HG03439 (cell line): ENCODE measurements at regions not wholly inside any gene's neighbourhood (a gene's known extent, or its start where the extent isn't known, plus 50 kb on each side); places are given as distances from the start of the nearest gene placed in this dataset.
"Not testable (repeated sequence)": the region's sequence is repeated elsewhere in the genome, so short reads cannot be mapped to it uniquely, and the experiment has no call there.

Source experiments
- ATAC-seq: cut with Tn5 transposase; IDR thresholded peaks from one replicate; pipeline ENCODE4 v1.9.1; 2021; ENCODE audit warnings: mild to moderate bottlenecking, moderate library complexity; ENCODE audit not compliant: unreplicated experiment

DNA sequence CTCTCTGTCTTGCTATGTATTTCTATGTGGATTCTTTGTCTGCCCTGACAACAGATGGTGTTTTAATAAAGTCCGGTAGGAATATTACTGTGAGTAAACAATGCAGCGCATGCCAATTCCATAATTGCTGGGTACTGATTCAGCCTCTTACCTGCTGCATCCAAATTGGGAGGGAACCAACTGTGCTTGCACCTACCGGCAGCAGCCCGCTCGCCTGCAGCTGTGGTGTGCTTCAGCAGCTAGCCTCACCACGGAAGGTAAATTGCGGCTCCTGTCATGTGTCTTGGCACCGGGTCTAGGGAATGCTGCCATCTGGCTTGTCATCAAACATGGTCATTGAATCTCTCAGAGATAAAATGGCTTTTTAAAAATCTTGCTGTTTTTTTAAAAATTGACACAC is 704.8 kb upstream of the SLC35B3 start:
- no peak for ATAC-seq

DNA sequence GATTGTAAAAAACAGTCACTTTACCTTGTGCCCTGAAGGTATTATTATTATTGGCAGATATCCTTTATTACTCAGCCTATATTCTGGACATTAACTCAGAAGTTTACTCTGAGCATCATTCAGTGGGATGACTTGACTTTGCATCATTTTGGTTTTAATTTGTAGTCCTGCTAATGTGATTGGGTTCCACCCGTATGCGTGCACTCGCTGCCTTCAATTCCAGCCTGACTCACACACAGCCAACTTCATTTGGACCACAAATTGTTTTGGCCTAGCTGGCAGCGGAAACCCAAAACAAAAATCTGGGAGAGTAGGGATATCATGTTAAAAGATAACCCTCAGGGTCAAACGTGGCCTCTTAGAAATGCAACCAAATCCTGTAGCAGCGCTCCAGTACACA is 704.4 kb upstream of the SLC35B3 start:
- ATAC-seq, result no peak

DNA sequence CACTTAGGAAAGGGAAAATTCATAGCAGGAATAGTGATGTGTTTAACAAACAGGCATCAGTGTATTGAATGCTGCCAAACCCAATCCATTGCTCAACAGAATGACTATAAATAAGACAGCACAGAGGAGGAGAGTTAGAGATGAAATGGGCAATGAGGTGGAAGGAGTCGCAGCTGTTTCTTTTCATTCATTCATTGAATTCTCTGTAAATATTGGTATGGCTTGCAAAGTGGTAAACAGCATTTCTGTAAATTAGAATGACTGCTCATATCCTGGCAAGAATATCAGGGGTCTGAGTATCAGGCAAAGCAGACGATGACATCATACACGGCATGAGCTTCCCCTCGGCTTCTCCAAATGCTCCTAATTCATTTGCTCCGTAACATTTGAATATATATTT is 703.6 kb upstream of the SLC35B3 start:
- no peak for ATAC-seq

DNA sequence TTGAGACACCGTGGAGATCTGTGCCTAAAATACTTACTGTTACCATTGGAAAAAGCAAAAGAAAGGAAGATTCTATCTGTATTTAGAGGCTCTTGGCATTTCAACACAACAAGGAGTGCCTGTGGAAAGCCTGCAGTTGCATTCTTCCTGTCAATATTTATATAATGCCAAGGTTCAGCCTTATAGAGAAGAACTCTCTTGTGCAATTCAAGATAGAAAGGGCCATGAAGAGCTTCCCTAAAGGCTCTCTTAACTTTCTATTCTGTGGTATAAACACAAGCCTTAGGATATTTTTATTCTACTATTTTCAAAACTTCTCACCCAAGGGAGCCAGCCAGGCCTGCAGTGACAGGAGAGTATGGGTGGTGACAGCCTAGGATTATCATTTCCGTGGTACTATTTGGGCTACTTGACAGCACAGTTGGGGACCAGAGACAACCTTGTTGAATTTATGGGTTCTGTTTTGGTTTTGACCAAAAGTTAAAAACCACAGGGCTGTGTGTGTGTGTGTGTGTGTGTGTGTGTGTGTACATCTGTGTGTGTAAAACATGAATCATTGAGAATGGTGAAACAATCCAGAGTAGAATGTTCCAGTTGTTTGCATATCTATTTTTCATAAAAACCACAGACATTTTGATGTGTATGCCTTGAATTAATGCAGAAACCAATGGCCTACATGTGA is 700.9 kb upstream of the SLC35B3 start:
- no peak for ATAC-seq

DNA sequence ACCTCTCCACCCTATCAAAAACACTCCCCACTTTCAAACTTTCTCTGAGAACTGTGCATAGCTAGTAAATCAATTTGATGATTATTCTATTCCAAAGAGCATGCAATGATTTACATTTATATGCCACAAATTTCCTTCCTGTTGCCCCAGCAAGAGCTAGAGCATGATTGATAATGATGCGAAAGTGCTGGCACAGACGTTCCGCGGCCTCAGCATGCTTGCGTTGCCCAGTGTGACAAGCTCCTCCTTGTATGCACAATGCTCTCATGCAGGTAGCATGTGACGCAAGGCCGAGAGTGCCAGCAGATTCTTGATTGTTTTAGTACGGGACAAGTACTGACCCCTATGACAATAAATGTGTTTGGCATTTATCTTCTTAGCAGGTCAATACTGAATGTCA is 696.3 kb upstream of the SLC35B3 start:
- ATAC-seq, result no peak

DNA sequence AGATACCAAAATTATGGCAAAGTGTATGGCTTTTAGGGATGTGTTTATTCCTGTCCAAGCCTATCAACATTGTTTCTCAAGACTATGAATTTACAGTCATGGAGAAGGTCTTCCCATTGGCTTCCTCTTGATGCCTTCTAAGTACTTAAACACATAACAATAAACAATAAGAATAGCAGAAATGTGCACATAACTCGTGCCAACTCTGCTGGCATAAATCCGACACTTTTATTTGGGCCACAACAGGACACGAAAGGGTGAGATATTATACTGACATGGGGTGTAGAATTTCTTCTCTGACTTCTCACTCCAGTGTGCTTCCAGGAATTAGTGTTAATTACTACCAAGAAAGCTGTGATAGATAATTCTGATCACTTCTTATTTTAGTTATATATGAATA is 695.9 kb upstream of the SLC35B3 start:
- ATAC-seq, result no peak

DNA sequence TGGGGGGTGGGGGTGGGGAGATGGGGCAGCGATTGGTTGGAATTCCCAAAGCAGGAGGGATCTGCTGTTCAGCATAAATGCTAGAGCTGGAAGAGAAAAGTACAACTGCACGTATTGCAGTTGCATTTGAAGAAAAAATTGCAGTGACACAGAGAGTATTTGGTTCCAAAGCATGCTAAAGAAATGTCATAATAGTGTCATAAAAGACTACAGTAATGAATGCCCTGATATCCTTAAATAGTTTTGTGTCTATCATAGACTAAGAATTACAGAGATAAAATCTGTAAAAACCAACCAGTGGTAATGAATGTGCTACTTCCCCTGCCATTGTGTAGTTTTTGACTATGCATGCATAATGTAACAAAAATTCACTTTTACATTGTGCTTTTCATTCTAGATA is 693.6 kb upstream of the SLC35B3 start:
- no peak for ATAC-seq

DNA sequence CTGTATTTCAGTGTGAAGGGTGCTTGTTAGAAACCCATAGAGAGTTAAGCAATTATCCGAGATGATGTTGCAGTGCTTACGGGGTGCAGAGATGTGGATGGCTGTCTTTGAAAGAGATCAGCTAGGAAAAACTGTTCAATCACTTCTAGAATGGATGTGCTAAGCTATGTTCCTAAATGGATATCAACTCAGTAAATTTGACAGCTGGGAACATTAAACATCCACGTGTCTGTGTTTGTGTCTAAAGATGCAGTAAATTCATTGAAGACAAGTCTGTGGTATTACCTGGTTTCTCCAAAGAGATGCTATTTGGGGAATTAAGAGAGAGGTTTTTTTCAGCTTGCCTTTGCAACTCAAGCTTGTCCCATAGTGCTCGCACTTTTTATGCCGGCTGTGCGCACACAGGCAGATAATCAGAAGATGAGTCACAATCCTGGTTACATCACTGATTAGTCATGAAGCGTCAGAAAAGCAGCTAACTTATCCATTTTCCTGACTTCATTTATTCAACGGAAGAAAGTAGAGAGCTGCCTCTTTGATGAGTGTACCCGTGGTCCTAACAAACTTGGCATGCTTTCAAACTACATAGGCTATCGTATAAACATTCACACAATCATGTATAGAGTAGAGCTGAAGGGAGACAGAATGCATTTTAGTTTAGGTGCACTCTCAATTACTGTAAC is 691.7 kb upstream of the SLC35B3 start:
- ATAC-seq, result no peak

DNA sequence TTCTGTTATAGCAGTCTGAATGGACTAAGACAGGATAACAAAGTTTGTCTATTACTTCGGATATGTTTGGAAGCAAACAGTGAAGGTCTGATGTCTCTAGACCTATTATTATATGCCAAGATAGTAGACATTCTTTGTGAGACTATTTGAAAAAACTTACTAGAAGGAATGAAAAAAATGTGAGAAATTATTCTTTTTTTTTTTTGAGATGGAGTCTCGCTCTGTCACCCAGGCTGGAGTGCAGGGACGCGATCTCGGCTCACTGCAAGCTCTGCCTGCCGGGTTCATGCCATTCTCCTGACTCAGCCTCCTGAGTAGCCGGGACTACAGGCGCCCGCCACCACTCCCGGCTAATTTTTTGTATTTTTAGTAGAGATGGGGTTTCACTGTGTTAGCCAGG is 690.7 kb upstream of the SLC35B3 start:
- not testable (repeated sequence) for ATAC-seq

DNA sequence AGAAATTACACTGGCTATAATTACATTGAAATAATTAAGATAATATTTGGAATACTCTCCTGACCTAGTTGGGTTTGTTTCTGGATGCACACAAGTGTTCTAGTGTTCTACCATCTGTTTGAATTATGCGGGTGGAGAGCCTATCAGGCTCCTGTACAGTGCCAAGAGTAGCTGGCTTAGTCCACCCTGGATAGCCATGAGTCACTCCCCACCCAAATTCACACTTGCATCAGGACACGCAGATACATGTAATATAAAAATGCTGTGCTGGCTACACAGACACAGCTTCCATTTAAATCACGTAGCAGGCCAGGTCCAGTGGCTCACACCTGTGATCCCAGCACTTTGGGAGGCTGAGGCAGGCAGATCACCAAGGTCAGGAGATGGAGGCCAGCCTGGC is 686.2 kb upstream of the SLC35B3 start:
- no peak for ATAC-seq

DNA sequence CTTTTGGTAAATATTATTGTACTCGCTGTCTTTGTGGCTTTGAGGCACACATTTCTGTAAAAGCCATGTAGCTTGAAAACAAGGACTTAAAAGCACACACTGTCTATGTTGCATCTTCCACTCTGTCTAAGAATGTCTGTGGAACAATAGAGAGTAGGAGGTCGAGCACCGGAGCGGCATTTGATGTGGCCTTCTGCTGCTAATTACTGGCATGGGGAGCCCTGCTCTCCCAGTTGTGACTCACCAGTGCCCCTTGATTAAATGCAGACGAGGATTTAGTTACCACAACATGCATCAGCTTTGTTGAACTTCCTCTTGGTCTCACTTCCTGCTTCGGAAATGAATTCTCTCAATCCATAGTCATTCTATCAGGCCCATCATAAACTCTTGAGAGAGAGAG is 680.7 kb upstream of the SLC35B3 start:
- no peak for ATAC-seq

DNA sequence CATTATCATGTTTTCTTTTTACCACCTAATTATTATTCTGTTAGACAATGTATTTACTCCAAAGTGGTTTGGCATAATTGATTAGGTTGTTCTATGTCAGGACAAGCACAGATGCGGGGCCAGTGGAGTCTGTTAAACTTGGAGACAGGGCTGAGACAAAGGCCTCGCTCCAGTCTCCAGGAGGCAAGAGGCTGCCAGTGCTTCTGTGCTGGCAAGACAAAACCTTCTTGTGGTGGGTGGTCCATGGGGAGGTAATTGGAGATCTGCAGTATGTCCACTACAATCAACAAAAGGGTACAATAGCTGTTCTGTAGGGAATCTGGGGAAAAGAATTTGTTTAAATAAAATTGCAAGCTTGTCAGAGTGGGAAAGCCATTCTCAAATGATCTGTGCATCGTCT is 677.2 kb upstream of the SLC35B3 start:
- ATAC-seq, result no peak

DNA sequence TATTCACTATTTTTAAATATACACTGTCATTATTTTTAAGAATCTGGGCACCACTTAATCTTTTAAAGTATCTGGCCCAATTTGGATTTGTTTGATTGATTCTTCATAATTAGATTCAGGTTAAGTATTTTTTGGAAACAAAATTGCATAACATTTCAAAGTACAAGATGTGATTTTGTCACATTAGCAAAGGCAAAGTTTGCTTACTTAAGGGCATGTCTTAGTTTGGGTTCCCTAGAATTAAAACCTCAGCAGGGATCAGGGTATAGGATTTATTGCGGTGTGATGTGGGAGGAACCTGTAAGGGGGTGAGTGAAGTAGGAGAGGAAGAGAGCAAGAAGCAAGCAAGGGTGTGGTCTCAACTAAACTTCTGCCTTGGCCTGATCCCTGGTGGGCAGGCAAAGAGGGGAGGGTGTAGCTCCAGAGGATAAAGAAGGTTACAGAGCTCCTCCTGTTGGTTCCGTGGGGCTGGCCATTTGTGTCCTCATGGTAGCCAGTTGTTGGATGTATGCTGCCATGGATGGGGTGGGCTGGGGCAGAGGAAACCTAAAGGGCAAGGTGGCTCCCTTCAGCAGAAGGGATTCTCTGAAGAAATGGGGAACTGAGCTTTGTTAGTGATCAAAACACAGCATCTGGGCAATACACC is 668.7 kb upstream of the SLC35B3 start:
- ATAC-seq, result no peak

DNA sequence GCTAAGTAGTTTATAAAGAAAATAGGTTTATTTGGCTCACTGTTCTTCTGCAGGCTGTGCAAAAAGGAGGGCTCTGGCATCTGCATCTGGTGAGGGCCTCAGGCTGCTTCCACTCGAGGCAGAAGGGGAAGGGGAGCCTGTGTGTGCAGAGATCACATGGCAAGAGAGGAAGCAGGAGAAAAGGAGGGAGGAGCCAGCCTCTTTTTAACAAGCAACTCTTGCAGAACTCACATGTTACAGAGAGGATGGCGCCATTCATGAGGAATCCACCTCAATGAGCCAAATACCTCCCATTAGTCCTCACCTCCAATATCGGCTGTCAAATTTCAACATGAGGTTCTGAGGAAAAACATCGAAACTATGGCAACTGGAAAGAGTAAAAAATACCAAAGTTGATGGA is 666.6 kb upstream of the SLC35B3 start:
- ATAC-seq, result no peak

DNA sequence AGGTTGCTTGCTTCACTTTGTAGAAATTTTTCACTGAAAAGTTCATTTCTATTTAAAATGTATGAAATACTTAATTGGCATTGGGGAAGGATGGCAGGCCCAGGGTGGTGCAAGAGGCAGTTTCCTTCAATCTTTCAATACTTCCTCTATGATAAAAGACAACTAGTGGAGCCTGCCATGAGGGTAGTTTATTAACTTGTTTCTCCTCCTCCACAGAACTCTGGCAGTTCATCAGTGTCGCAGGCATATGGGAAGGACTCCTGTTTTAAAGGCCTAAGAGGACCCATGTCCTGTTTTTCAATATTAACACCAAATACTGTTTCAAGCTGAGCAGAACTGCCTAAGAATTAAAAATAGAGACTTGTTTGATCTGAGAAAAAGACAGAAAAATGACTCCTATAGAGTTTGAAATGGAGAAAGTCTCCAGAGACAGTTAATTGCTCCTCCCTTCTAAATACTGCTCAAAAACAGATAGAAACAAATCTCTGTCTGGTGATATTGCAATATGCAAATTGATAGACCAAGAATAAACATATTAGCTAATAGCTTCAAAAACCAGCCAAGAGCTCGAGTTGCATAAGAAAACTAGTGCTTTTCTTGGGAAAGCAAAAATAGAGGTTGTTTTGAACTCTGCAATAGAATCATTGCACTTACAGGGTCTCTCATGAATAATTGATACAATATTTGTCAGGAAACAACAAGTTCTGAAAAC is 665.7 kb upstream of the SLC35B3 start:
- ATAC-seq, result no peak

DNA sequence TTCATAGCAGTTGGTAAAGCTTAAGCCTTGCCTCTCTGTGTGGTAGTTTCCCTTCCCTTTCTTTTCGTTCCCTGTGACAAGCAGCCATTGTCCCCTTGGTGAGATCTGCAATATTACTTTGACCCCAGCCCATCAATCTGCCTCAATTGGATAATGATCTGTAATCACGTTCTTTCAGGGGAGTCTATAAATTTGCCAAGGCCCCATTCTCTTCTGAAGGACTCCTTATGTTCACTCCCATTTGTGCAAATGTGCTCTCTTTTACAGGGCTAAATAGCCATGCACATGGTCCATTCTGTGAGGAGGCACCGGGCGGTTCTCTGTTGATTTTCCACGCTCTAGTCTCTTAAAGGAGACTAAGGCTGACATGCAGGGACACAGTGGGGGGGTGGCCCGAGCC is 660.4 kb upstream of the SLC35B3 start:
- no peak for ATAC-seq

DNA sequence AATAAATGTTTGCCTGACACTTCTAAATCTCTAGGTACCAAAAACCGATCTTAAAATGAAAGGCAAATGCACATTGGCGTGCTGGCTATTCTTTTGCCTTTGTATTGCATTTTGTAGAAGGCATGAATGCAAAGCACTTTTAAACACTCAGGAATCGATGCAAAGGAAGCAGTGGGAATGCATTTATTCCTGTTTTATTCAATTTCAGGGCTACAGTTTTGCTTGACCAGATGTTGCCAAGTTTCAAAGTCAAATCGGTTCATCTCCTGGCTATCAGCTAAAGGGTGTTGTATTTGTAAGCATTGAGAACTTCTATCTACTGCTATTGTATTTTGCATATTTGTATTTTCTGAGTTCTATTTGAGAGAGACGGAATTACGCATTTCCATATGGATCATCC is 659.8 kb upstream of the SLC35B3 start:
- no peak for ATAC-seq

DNA sequence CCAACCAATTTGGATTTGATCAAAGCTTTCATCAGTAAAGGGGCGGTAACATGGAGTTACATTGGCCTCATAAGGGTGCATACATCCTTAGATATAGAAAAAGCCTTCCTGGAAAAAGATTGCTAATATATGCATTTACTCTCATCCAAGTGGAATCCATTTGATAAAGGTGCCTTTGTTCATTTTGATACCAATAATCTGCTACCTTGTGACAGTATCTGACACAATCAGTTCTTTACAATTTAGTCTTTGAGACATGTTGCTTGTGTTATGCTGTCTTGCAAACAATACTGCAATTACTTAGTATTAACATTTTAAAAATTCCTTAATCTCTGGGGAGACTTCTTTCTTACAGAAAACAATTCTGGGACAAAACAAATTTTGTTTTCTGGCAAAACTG is 654.4 kb upstream of the SLC35B3 start:
- ATAC-seq, result no peak

DNA sequence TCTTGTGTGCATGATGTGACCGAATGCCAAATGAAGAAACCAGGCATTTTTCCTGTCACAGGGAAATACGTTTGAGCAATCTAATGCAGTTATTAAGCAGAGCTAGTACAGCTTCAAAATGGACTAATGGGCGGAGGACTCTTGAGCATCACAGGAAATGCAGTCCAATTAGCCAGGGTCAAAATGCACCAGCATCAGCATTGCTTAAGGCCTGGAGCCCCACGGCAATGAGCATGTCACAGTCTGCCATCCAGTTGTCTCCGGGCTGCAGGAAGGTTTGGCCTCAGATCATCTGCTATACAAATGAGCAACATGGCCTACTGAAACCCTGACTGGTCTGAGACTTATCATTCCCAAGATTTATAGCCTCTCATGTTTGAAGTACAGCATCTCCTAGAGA is 652.1 kb upstream of the SLC35B3 start:
- no peak for ATAC-seq

DNA sequence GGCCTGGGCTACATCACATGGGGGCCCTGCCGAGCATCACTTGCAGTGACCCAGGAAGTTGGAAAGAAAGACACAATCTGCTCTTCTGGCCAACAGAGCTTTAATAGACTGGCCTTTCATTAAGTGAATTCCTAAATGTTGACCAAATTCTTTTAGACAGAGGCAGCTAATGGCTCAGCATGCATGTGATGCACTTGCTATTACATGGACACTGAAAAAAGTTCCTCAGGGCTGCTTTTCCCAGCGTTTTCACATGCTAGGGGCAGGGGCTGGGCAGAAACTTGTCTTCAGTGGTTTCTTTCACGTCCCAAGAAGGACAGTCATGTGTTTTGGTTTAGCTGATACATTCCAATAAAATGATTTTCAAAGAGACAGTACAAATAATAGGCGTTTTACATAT is 651.0 kb upstream of the SLC35B3 start:
- no peak for ATAC-seq

DNA sequence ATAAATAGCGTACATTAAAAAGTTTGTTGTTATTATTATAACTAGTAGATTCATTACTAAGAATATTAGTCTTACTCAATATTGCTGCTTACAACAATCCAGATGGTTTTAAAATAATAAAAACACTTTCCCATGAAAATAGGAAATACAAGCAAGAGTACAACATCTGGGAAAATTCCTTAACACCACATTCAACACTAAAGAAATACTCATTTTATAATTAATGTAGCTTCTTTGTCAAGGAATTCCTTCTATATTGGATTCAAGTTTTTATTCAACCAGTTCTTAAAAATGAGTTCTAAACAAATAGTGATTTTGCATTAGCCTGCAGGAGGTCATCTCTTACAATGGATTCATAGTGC is 650.3 kb upstream of the SLC35B3 start:
- no peak for ATAC-seq
